ENCODE measurements at regions not wholly inside any gene's neighbourhood (a gene's known extent, or its start where the extent isn't known, plus 50 kb on each side); places are given as distances from the start of the nearest gene placed in this dataset.

- no peak for TF ChIP-seq EZH2 (IDR thresholded peaks at IDR 0.05; ENCODE audit: low read depth)
- no peak for TF ChIP-seq CTCF (conservative IDR thresholded peaks at IDR 0.05)
Observed at GRCh38 chr19:30287259-30287658, 84.9 kb upstream of the ZNF536 start.
